ENCODE measurements at regions not wholly inside any gene's neighbourhood (a gene's known extent, or its start where the extent isn't known, plus 50 kb on each side); places are given as distances from the start of the nearest gene placed in this dataset.

DNA sequence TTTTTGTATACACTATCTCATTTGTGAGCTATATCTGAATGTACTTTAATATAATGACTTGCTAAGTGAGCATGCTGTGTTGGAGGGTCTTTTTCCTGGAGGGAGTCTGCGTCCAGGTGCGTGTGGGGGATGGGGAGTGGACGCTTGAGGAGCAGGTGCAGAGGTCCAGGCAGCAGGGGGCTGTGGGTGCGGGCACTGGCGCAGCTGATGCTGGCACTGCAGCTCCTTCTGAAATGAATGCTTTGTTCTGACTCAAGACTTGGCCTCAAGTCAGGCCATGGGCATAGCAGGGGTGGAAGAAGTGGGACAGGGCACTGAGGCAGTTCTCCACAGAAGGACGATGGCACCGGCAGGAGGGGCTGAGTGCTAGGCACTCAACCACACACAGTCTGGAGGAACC is 165.7 kb upstream of the IRX1 start:
- Mint-ChIP-seq H3K27ac (no peak overlapping the region), H3K4me3 (no peak overlapping the region), H3K9me3 (peaks cover 0 to 7% (median 1%) of the 10 kb centered on the region in 7 donors), H3K4me1 (no peaks in the 10 kb centered on the region), H3K36me3 (no peaks in the 10 kb centered on the region), H3K27me3 (ENCODE audit: low read depth in 3 of 3) (peaks cover 0 to 2% (median 0%) of the 10 kb centered on the region in 3 donors)
- Histone ChIP-seq H3K9ac (ENCODE audit: insufficient read depth, low read length, poor library complexity, severe bottlenecking) (no peak overlapping the region), H3K9me3 (replicated peaks in 1 of 2; ENCODE audit: control insufficient read depth in 1 of 2, insufficient read depth in 1 of 2, low read length in 2 of 2) (no peaks in the 10 kb centered on the region), H3K27me3 (ENCODE audit: control insufficient read depth in 2 of 2, insufficient read depth in 2 of 2, low read length in 2 of 2) (no peaks in the 10 kb centered on the region), H4K20me1 (ENCODE audit: insufficient read depth, low read length) (no peaks in the 10 kb centered on the region), H3K4me1 (ENCODE audit: control insufficient read depth in 1 of 2, insufficient read depth in 2 of 2, low read length in 2 of 2) (no peaks in the 10 kb centered on the region), H3K36me3 (replicated peaks in 1 of 2; ENCODE audit: control insufficient read depth in 1 of 2, insufficient read depth in 2 of 2, low read length in 2 of 2) (no peaks in the 10 kb centered on the region), H3K4me3 (replicated peaks in 1 of 3; ENCODE audit: low read depth in 2 of 3, low read length in 3 of 3) (no peak overlapping the region), H2AFZ (ENCODE audit: insufficient read depth, low read depth, low read length, poor library complexity, severe bottlenecking) (no peak overlapping the region), H3K27ac (ENCODE audit: low read depth in 1 of 2, low read length in 2 of 2) (no peak overlapping the region), H3K4me2 (replicated peaks; ENCODE audit: extremely low read depth, low read length, poor library complexity, severe bottlenecking) (no peak overlapping the region), H3K79me2 (ENCODE audit: insufficient read depth, low read length) (no peaks in the 10 kb centered on the region)
- TF ChIP-seq, protein P1, sequence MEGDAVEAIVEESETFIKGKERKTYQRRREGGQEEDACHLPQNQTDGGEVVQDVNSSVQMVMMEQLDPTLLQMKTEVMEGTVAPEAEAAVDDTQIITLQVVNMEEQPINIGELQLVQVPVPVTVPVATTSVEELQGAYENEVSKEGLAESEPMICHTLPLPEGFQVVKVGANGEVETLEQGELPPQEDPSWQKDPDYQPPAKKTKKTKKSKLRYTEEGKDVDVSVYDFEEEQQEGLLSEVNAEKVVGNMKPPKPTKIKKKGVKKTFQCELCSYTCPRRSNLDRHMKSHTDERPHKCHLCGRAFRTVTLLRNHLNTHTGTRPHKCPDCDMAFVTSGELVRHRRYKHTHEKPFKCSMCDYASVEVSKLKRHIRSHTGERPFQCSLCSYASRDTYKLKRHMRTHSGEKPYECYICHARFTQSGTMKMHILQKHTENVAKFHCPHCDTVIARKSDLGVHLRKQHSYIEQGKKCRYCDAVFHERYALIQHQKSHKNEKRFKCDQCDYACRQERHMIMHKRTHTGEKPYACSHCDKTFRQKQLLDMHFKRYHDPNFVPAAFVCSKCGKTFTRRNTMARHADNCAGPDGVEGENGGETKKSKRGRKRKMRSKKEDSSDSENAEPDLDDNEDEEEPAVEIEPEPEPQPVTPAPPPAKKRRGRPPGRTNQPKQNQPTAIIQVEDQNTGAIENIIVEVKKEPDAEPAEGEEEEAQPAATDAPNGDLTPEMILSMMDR (IDR thresholded peaks at IDR 0.05), result no peak
- DNase-seq, result no peak
- WGBS (ENCODE audit: insufficient coverage), result 69% methylated on average over 7 of the region's 7 CpGs
- intact Hi-C loops (cut with micrococcal nuclease), result no loop called here

DNA sequence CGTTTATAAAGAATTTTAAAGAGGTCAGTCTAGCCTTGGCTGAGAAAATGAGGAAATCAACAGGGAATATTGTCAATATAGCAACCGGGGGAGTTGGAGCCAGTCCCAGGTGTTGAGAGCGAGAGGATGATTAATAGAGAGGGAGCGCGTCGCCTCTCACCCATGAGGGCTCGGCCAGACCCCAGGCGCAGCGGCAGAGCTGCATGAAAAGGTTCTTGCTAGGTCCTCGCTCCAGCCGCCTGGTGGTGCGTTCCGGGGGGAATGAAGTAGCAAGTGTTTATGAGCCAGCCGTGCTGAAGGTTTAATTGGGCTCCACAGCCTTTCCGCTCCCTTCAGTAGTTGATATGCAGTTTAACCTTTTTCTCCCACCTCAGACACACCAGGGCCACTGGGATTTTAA is 167.3 kb upstream of the IRX1 start:
- no peak overlapping the region for H3K4me3 ChIP-seq (replicated peaks in 1 of 3; ENCODE audit: low read depth in 2 of 3, low read length in 3 of 3)
- 36% methylated on average over 3 of the region's 15 CpGs for WGBS (ENCODE audit: insufficient coverage)
- no peaks in the 10 kb centered on the region for H3K9me3 ChIP-seq (replicated peaks in 1 of 2; ENCODE audit: control insufficient read depth in 1 of 2, insufficient read depth in 1 of 2, low read length in 2 of 2)
- H3K79me2 ChIP-seq (ENCODE audit: insufficient read depth, low read length), result no peaks in the 10 kb centered on the region
- intact Hi-C loops (cut with micrococcal nuclease), result no loop called here
- no peaks in the 10 kb centered on the region for H3K4me1 ChIP-seq (ENCODE audit: control insufficient read depth in 1 of 2, insufficient read depth in 2 of 2, low read length in 2 of 2)
- H3K27ac Mint-ChIP-seq, result no peak overlapping the region
- H3K27ac ChIP-seq (ENCODE audit: low read depth in 1 of 2, low read length in 2 of 2), result no peak overlapping the region
- TF ChIP-seq, protein P1 (IDR thresholded peaks at IDR 0.05), result no peak
- H3K27me3 ChIP-seq (ENCODE audit: control insufficient read depth in 2 of 2, insufficient read depth in 2 of 2, low read length in 2 of 2), result no peaks in the 10 kb centered on the region
- H3K27me3 Mint-ChIP-seq (ENCODE audit: low read depth in 3 of 3), result peaks cover 0 to 1% (median under 1%) of the 10 kb centered on the region in 3 donors
- peaks cover 0 to 10% (median 0%) of the 10 kb centered on the region in 7 donors for H3K9me3 Mint-ChIP-seq
- H2AFZ ChIP-seq (ENCODE audit: insufficient read depth, low read depth, low read length, poor library complexity, severe bottlenecking), result no peak overlapping the region
- H3K36me3 Mint-ChIP-seq, result no peaks in the 10 kb centered on the region
- no peaks in the 10 kb centered on the region for H3K36me3 ChIP-seq (replicated peaks in 1 of 2; ENCODE audit: control insufficient read depth in 1 of 2, insufficient read depth in 2 of 2, low read length in 2 of 2)
- no peak overlapping the region for H3K4me2 ChIP-seq (replicated peaks; ENCODE audit: extremely low read depth, low read length, poor library complexity, severe bottlenecking)
- no peak for DNase-seq
- no peak overlapping the region for H3K4me3 Mint-ChIP-seq
- no peak overlapping the region for H3K9ac ChIP-seq (ENCODE audit: insufficient read depth, low read length, poor library complexity, severe bottlenecking)
- no peaks in the 10 kb centered on the region for H3K4me1 Mint-ChIP-seq
- H4K20me1 ChIP-seq (ENCODE audit: insufficient read depth, low read length), result no peaks in the 10 kb centered on the region
